ENCODE measurements at regions not wholly inside any gene's neighbourhood (a gene's known extent, or its start where the extent isn't known, plus 50 kb on each side); places are given as distances from the start of the nearest gene placed in this dataset.

- H3K27me3 ChIP-seq (ENCODE audit: insufficient read depth, low read length), result no peaks in the 10 kb centered on the region
- no peak overlapping the region for H3K27ac ChIP-seq (ENCODE audit: low read depth, low read length)
- H3K79me2 ChIP-seq (ENCODE audit: insufficient read depth, low read length), result no peaks in the 10 kb centered on the region
- TF ChIP-seq CEBPB (IDR thresholded peaks at IDR 0.05; ENCODE audit: low read depth) (no peak), YY1 (IDR thresholded peaks at IDR 0.05; ENCODE audit: extremely low read depth, insufficient replicate concordance, low read depth, low read length) (no peak), JUND (IDR thresholded peaks at IDR 0.05) (no peak), FOSL1 (IDR thresholded peaks at IDR 0.05; ENCODE audit: low read depth) (no peak), ZBTB33 (IDR thresholded peaks at IDR 0.05; ENCODE audit: extremely low read depth, insufficient replicate concordance, low read length) (no peak), EZH2 (IDR thresholded peaks at IDR 0.05) (no peak), ZNF274 (IDR thresholded peaks at IDR 0.05; ENCODE audit: low read depth, low read length) (no peak), ELF1 (IDR thresholded peaks at IDR 0.05; ENCODE audit: borderline replicate concordance, low read depth) (no peak), TCF7L2 (IDR thresholded peaks at IDR 0.05; ENCODE audit: borderline replicate concordance, extremely low read depth, insufficient read depth, insufficient read length) (no peak), SP1 (IDR thresholded peaks at IDR 0.05; ENCODE audit: low read depth) (no peak), SRF (IDR thresholded peaks at IDR 0.05; ENCODE audit: low read depth) (no peak), SIN3A (IDR thresholded peaks at IDR 0.05; ENCODE audit: low read depth) (no peak), CBX3 (IDR thresholded peaks at IDR 0.05; ENCODE audit: low read depth) (no peak), POLR2A (IDR thresholded peaks at IDR 0.05; ENCODE audit: borderline replicate concordance, extremely low read depth, insufficient read depth, insufficient read length) (no peak)
- TF ChIP-seq, protein P1, sequence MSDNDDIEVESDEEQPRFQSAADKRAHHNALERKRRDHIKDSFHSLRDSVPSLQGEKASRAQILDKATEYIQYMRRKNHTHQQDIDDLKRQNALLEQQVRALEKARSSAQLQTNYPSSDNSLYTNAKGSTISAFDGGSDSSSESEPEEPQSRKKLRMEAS (IDR thresholded peaks at IDR 0.05), result no peak
- TF ChIP-seq, protein P2, sequence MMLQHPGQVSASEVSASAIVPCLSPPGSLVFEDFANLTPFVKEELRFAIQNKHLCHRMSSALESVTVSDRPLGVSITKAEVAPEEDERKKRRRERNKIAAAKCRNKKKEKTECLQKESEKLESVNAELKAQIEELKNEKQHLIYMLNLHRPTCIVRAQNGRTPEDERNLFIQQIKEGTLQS (IDR thresholded peaks at IDR 0.05), result no peak
- peaks cover 3 to 13% of the 10 kb centered on the region in 2 experiments; a peak in 2 of 4 replicates for H3K4me1 ChIP-seq (ENCODE audit: control insufficient read depth in 1 of 2, insufficient read depth in 2 of 2, low read length in 2 of 2)
- ATAC-seq (no peak), DNase-seq (ENCODE audit: low read depth, low spot score) (no peak)
- BruUV-seq (replicated peaks), result no TSS peak
- RAD21 ChIA-PET (ENCODE audit: low non-redundant PET in 1 of 2, low total read pairs in 2 of 2, uncharacterized antibody in 2 of 2, unreplicated experiment in 2 of 2), result interaction anchor here in 1 of 2 experiments (1.1 kb wide), 1 partner anchor 12 kb away, joined by 3 read pairs; no protein-coding TSS in a partner anchor
- CTCF ChIA-PET, result no interaction called here
- H2AFZ ChIP-seq (ENCODE audit: low read depth, low read length, poor library complexity, severe bottlenecking), result no peak overlapping the region
- no peak overlapping the region for H3K9ac ChIP-seq (ENCODE audit: low read length)
- intact Hi-C loops (cut with micrococcal nuclease), result no loop called here
- POLR2A ChIA-PET, result no interaction called here
- no peaks in the 10 kb centered on the region for H3K36me3 ChIP-seq (ENCODE audit: control insufficient read depth in 1 of 2, insufficient read depth in 2 of 2, low read length in 2 of 2)
- no peak overlapping the region for H3K4me3 ChIP-seq (replicated peaks in 1 of 2; ENCODE audit: low read depth in 1 of 2, low read length in 2 of 2)
- H3K9me3 ChIP-seq (ENCODE audit: control insufficient read depth in 1 of 2, insufficient read depth in 1 of 2, low read depth in 1 of 2, low read length in 2 of 2), result no peaks in the 10 kb centered on the region
- no peaks in the 10 kb centered on the region for H4K20me1 ChIP-seq (ENCODE audit: insufficient read depth)
- H3K9me2 ChIP-seq (ENCODE audit: insufficient read depth), result no peaks in the 10 kb centered on the region
- H3K4me2 ChIP-seq (ENCODE audit: low read length), result no peak overlapping the region
Observed at GRCh38 chr14:51328064-51328771, 88.2 kb downstream of the TMX1 start.
